ENCODE measurements at regions not wholly inside any gene's neighbourhood (a gene's known extent, or its start where the extent isn't known, plus 50 kb on each side); places are given as distances from the start of the nearest gene placed in this dataset.

DNA sequence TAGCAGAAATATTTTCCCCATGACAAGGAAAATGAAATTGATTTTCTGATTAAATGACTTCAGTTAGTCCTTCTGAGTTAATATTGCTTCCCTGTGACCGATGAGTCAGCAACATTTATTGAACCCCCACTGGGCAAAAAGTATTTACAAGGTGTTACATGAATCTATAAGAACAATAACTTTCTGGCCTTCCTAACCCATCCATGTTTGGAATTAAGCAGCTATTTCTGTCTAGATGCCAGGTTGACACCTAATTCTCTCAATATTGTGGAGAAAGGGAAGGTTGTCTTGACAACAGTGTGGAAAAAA, 112.9 kb upstream of the JAZF1 start:
- DNase-seq = peak; percentile 27

DNA sequence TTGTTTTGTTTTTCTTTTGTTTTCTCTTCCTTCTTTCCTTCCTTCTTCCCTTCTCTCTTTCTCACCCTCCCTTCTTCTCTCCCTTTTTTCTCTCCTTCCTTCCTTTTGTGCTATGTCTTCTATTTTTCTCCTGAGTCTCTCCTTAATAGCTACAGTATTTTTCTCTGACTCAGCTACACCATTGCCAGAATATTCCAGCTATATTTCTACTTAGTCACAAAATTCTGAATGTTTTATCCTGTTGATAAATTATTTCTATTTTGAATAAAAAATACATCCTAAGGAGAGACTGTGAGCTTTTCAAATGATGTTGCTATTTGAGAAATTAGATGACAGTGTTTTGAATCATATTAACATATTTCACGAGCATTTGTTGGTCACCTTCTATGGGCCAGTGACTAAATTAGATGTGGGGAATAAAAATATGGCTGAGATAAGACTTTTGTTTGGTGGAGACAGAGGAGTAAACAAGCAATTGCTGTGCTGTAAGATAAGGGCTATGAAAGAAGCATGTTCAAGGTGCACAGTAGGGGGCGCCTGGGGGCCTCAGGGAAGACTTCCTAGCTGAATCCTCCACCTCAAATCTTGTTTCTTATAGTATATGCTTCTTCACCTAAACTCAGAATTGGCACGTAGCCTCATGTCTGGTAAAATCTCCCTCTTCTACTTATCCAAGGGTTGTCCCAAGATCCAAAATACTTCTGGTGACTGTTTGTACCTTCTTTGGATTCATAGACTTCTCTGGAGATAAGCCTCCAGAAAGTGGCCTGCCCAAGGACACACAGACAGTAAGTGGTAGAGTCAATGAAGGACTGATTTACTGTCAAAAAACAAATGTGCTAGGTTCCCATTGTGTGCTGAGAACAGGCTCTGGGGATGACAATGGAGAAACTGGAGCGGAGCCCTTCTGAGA, 115.5 kb upstream of the CREB5 start:
- DNase-seq = peak; percentile 65

DNA sequence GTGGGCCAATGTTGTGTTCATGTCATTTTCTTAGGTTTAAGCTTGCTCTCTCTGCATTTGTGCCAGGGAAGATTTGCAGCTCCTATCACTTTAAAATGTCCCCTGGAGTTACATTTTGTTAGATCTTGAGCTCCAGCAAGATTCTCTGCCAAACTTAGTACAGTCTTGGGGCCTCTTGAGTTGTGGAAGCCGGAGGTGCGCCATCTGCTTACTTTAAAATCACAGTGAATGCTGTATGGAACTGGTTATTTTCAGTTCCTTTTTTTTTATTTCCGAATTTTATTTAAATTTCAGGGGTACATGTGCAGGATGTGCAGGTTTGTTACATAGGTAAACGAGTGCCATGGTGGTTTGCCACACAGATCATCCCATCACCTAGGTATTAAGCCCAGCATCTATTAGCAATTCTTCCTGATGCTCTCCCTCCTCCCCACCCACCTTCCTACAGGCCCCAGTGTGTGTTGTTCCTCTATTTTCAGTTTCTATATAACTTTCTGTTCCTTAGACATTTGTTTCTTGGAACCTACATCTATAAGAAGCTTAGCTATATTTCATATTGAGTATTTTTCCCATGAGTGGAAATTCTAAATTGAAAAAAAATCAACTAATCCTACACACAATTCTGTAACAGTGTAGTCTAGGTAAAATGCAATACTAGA, 114.4 kb upstream of the CREB5 start:
- no peak for DNase-seq

DNA sequence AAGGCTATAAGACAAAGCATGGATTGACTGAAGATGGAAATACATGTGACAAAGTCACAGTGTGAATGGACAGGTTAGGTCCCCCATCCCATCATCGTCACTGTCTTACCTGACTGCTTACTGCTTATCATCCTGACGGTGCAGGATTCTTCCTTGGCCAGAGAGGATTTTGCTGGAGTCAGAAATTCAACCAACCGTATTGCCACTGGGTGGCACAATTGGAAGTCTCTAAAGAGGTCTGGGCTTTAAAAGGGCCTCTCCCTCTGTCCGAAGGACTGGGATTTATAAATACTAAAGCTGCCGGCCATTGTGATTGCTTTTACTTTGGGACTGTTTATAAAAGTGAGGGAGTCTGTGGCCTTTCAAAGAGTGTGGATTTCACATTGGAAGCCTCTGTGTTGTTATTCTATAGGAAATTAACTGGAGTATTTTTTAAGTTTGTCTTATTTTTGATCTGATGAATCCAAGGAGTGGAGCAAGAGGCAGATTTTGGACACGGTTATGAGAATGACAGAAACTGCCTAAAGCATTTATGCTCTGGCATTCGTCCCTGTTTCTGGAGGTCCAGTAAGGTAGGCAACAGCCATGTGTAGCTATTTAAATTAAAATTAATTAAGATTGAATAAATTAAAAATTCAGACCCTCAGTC, 113.3 kb upstream of the CREB5 start:
- DNase-seq = peak; percentile 79

DNA sequence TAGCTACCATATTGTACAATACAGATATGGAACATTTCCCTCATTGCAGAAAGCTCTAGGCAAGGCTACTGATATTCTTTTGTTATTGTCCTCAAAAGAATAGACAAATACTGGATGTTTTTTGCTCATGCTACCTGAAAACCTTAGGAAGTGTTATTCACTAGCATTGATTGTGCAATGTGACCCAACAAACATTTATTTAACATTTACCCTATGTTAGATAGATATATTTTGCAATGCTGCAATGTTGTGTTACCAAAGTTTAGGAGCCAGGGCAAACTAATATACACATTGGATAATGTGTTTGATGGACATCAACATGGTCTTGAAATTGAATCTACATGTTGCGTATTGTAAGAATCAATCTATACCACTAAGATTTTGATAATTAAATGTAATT, 112.8 kb upstream of the CREB5 start:
- DNase-seq = no peak

DNA sequence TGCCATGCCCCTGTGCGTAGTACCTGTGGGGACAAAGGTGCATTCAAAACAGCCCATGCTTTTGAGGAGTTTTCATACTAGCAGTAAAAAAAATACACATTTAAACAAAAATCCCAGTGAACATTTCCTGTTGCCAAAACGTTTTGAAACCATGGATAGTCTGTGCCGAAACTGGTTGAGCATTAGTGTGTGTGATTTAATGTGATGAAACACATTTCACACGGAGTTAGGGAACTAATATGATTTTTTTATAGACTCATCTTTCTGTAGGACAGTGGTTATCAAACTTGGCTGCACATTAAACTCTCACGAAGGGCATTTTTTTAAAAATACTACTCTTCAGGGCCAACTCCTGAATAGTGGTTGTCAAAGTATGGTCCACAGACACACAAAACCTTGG, 111.8 kb upstream of the CREB5 start:
- DNase-seq = no peak

DNA sequence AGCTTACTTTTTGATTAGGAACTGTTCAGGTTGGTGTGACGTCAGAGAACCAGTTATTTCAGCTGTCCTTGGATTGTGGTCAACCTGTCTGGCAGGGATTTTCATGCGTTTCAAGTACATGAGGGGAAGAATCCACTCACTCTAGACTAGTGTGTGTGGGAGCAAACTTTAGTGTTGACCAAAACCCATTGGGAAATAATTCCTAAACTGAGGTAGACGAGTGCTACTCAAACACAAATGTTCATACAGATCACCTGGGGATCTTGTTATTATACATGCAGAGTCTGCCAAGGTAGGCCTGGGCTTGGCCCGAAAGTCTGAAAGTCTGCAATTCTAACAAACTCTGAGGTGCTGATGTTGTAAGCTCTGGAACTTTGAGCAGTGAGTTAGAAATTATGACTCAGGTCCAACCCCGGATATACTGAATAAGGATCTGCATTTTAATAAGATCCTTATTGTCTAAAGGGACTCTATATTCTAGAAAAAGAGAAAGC, 111.1 kb upstream of the CREB5 start:
- DNase-seq = no peak

DNA sequence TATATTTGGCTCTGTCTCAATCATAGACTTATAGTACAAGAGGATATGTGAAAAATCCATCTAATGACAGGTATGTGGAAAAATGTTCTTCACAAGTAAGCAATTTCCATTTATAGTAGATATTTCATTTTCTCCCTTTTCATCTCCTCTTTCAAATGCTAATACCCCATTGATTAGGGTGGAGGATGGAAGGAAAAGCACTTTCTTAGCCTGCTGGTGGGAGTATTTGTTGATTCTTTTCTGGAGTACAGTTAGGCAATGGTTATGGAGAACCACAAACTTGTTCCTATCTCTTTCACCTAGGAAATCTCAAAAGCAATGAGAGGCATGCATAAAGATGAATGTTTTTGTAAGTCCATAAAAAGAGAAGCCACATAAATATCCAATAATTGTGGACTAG, 108.0 kb upstream of the CREB5 start:
- no peak for DNase-seq

DNA sequence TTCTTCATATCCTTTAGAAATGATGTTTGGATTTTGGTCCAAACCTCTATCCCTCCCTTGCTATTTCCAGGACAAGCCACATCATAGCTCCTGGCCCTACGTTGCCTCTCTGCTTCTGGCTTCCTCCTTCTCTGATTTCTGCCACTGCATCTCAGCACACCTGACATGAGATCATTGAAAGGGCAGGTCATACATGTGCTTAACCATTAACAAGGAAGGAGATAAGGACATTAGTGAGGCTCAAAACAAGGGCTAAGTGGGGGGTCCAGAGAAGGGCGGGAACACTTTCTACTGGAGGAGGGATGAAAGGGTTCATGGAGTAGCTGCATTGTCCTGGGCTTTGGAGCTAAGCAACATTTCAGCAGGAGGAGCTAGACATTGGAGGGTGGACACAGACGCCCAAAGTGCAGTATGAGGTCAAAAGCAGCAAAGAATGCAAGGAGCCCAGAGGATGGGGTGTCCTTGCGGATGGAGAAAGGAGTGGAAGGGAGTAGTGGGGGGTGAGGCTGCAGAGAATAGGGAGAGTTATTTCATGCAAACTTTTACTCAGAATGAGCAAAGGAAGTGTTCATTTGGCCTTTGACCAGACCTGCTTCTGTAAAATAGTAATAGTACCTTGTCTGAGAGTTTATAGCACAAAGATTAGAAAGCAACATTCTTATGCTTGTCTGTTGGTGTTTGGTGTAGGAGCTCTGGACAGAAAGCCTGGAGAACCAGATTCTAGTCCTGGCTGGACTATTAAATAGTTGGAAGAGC, 102.4 kb upstream of the CREB5 start:
- no peak for DNase-seq

DNA sequence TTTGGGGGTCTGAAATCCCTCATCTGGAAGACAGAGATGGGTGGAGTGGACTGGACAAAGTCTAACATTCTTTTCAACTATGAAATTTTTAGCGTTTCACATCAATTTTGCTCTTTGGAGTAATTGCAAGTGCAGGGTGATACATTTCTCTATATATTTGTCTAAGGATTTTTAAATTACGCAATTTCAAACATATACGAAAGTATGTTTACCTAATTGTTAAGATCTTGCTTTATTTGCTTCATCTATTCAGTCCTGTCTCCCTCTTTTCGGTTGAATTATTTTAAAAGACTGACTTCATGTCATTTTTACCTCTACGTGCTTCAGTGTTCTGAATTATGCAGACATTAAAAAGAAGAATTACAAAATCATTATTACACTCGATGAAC, 101.9 kb upstream of the CREB5 start:
- DNase-seq = no peak

DNA sequence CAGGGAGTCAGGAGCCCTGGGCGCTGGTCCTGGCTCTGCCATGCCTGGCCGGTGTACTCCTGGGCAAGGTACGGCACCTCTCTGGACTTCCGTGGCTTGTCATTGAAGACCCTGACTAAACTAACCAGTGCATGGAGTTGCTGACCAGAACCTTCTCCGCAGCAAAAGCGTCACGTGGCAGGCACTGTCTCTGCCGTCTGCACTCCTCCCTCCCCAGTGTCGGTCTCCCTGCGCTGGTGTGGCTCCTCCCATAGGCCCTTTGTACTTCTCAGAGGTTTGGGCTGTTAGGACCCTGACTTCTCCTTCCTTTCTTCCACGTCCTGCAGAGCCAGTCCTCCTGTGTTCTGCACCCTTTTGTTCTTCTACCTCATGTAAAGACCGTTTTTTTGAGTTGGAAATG, 100.6 kb upstream of the CREB5 start:
- DNase-seq = no peak

DNA sequence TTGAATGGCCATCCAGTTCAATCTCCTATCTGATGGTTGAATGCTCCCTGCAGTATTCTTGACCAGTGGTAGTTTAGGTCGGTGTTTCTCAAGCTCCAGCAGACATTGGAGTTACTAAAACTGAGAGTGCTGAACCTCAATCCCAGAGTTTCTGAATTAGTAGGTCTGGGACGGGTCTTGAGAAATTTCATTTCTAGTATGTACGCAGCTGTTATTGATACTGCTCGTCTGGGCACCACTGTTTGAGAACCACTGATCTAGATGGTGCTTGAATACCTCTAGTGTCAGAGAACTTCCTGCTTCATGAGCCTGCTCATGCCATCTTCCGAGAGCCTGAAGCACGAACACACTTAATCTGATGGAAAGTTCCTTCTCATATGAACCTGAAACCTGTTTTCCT, 99.4 kb upstream of the CREB5 start:
- no peak for DNase-seq

DNA sequence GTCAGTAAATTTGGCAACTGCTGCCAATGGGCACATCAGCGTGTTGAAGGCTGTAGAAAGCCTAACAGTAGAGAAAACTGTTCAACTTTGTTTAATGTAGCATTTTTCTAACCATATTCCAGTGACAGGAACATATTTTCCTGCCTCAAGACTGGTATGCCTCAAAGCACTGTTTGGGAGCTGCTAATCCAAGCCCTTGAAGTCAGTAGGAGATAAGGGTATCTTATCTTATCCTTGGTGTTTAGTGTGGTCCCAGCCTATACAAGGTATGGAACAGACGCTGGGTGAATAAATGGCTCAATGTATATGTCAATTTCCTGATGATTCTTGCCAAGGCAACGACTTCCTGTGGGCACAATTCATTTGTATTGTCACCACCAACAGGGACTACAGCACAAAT, 97.5 kb upstream of the CREB5 start:
- no peak for DNase-seq

DNA sequence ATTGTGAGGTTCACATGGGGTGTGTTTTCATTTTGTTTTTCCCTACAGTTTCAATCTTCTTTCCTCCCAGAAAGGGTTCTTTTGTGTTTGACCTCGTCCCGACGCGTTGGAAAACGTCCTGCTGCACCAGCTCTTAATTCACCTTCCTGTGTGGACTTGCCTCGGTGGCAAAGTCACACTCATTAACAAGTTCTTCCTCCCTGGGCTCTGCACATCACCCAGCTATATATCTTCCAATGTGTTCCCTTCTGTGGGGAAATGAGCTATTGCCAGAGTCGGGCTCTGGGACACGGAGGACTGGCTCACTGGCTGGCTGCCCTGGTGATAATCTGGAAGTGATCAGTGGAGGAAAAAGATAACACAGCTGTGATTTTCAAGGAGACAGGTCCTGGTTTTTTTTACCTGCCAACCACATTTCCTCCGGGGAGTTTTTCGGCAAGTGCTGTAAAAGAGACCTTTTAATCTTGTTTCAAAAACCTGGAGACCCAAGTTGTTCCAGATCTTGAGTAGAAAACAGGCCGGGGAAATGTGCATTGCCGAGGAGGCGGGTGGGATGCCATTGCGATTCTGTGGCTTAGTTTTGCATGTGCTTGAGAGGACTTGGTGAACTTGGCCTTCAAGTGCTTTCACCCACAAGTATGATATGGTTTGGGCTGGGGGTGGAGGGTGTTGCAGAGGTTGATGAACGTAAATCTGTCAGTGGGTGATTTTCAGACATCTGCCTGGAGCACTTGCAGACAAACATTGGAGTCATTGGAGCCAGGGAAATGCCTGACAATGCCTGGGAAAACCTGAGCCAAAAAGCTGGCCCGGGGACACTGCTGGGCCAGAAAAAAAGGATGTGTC, 96.5 kb upstream of the CREB5 start:
- DNase-seq = no peak

DNA sequence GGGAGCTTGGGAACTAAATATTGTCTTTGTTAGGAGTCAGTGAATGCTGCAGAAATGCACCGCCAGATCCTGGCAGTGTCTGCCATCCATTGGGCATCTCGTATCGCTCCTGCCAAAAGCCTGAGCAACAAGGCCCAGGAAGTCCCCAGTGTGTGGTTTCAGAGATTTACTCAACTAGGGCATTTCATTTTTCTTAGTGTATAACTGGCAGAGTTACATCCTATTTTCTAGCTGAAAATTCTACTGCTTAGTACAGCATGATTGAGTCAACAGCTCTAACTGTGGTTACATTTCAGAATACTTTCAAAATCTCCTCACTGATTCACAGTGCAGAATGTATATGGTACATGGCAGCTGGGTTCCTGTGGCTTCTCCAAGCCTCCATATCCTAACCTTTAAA, 95.8 kb upstream of the CREB5 start:
- DNase-seq = no peak

DNA sequence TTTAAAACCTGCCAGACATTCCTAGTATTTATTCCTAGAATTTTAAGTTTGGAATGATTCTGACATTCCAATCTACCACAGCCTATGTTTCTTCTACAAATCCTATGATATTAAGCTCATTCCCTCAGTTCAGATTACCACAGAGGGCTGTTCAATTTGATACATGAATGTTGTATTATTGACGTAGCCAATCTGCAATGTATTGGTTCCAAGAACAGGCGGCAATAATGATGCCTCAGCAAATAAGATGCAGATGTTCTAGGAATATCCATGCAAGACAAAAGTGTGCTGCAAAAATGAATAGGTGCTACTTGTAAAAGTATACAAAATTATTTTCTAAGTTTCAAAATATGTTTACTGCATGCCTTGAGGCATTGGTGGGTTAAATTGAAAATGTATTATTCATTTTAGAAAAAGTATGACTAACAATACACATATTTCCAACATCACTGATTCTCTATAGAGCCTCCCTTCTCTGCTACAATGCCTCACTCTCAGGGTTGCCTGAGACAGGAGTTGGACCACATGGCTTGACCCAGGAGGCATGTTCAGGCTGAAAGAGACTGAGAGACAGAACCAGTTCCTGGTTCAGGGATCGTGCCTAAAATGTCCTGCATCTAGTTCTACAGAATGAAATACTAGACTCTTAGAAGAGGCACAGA, 94.1 kb upstream of the CREB5 start:
- no peak for DNase-seq

DNA sequence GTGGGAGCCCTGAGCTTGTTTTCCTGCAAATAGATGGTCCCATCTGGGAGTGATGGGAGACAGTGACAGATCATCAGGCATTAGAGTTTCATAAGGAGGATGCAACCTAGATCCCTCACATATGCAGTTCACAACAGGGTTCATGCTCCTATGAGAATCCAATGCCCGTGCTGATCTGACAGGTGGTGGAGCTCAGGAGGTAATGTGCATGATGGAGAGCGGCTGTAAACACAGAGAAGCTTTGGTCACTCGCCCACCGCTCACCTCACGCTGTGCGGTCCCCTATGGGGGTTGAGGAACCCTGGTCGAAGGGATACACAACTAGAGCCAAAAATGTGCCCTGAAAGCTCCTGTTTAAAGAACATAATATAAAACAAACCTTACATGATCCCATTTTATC, 88.5 kb upstream of the CREB5 start:
- no peak for DNase-seq

DNA sequence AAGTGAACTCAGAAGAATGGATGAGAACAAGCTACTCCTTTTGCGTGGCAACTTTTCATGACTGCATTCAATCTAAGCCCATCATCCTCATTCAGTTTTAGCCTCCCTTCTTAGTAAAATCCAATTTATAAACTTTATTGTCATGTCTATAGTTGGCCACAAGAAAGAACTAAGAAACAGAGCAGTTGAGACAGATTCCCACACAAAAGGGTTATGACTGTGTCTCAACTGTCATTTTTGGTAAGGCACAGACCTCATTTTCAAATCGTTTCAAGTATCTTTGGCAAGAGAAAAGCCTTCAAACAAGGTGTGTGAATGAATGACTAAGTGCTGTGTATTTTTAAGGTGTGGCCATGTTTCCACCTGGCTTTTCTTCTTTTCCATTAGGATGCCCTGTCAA, 84.2 kb upstream of the CREB5 start:
- no peak for DNase-seq

DNA sequence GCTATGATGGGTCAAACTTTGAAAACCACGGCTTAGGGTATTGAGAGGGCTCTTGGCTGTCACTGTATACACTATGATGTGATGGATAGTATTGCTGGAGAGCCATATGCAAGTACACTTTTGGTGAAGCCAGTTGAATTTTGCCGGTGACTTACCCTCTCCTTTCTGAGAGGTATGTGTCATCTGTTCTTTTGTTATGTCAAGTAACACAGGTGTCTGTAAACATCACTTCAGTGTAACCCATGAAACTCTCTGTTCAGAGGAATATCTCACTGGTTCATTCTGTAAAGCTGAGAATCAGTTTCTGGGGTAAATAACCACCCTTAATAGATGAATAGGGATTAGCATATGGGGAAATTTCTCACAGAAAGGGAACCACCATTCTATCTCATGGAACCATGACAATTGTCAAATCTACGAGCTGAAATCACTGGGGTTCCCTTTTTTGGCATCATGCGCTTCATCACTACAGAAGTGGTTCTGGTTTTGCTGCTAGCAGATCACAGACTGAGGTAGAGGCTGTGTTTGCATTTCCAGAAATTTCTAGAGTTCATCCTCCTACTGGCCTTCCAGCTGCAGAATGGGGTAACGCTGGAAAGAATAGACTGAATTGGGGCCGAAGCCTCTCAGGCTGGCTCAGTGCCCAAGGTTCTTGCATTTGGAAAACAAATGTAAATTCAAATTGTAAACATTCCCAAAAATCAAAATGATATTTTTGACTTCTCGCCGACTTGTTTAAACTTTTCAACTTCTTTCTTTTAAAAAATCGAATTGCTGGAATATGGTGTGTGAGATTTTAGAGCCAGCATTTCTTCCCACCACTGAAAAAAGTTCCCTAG, 83.3 kb upstream of the CREB5 start:
- peak; percentile 52 for DNase-seq

DNA sequence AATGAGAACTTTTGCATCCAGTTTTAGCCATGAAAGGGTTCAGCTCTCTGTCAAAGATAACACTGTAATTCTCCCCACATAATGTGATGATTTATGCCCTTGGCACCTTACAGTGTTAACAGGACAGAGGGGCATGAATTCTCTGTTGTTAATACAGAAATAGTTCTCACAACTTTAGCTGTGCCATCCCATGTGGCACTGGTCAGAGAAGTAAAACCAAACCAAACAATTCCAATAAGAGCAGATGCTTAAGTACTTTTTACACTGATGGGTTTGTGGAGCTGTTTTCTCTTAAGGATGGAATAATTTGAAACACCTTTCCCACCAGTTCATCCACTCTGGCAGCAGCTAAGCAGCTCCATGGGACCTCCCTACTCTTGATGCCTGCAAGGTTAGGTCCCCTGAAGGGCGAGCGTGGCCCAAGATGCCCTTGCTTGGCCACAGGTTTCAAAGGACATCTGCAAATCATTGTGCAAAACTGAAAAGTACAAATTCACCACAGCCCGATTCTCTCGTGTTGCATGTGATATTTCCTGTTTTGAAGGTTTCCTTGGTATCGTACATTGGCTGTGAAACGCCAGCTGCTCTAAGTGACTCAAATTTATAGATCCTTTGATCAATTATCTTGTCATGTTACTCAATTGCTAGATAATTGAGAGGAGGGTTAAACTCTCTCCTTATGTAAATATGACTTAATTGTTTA, 82.5 kb upstream of the CREB5 start:
- peak; percentile 91 for DNase-seq

Data from NCI-H146 (cell line).